ENCODE measurements at regions not wholly inside any gene's neighbourhood (a gene's known extent, or its start where the extent isn't known, plus 50 kb on each side); places are given as distances from the start of the nearest gene placed in this dataset.

GRCh38 chr12:127223731-127224130 lies 1043.2 kb upstream of the TMEM132C start:
- no peak for DNase-seq

- no peak for DNase-seq
Observed at GRCh38 chr12:127230843-127231260, 1036.1 kb upstream of the TMEM132C start.

- DNase-seq = no peak
Observed at GRCh38 chr12:127231371-127231770, 1035.6 kb upstream of the TMEM132C start.

- DNase-seq = no peak
Observed at GRCh38 chr12:127233016-127233415, 1034.0 kb upstream of the TMEM132C start.

GRCh38 chr12:127235761-127236160 lies 1031.2 kb upstream of the TMEM132C start:
- DNase-seq = no peak

GRCh38 chr12:127236491-127236890 lies 1030.5 kb upstream of the TMEM132C start:
- no peak for DNase-seq

GRCh38 chr12:127237151-127237550 lies 1029.8 kb upstream of the TMEM132C start:
- DNase-seq = no peak

- DNase-seq = no peak
Observed at GRCh38 chr12:127238107-127238506, 1028.9 kb upstream of the TMEM132C start.

- DNase-seq = no peak
Observed at GRCh38 chr12:127239781-127240180, 1027.2 kb upstream of the TMEM132C start.

- no peak for DNase-seq
Observed at GRCh38 chr12:127240249-127240929, 1026.6 kb upstream of the TMEM132C start.

- DNase-seq = no peak
Observed at GRCh38 chr12:127241072-127241817, 1025.7 kb upstream of the TMEM132C start.

- DNase-seq = no peak
Observed at GRCh38 chr12:127245009-127245408, 1022.0 kb upstream of the TMEM132C start.

GRCh38 chr12:127245437-127245836 lies 1021.5 kb upstream of the TMEM132C start:
- DNase-seq = no peak

- no peak for DNase-seq
Observed at GRCh38 chr12:127247937-127248336, 1019.0 kb upstream of the TMEM132C start.

- no peak for DNase-seq
Observed at GRCh38 chr12:127249428-127249827, 1017.5 kb upstream of the TMEM132C start.

GRCh38 chr12:127253797-127254327 lies 1013.1 kb upstream of the TMEM132C start:
- DNase-seq = no peak

GRCh38 chr12:127254420-127254955 lies 1012.5 kb upstream of the TMEM132C start:
- no peak for DNase-seq

GRCh38 chr12:127257366-127257935 lies 1009.5 kb upstream of the TMEM132C start:
- DNase-seq = peak in 1 of 58 donors; percentile 12

GRCh38 chr12:127260531-127260930 lies 1006.4 kb upstream of the TMEM132C start:
- peak in 2 of 58 donors; percentile 1 to 3 for DNase-seq

- DNase-seq = no peak
Observed at GRCh38 chr12:127260999-127261398, 1006.0 kb upstream of the TMEM132C start.

- no peak for DNase-seq
Observed at GRCh38 chr12:127262615-127263014, 1004.4 kb upstream of the TMEM132C start.

- DNase-seq = no peak
Observed at GRCh38 chr12:127263621-127264020, 1003.3 kb upstream of the TMEM132C start.
